Fibroblast of skin of right biceps (primary cell): ENCODE measurements at regions not wholly inside any gene's neighbourhood (a gene's known extent, or its start where the extent isn't known, plus 50 kb on each side); places are given as distances from the start of the nearest gene placed in this dataset.
A peak's percentile ranks its signal among the peaks of the same experiment; 100 is the strongest.
"Not testable (repeated sequence)": the region's sequence is repeated elsewhere in the genome, so short reads cannot be mapped to it uniquely, and the experiment has no call there.

Experiments used
- DNase-seq: peaks from one replicate; pipeline ENCODE4 v3.0.0-alpha.2; 2013

DNA sequence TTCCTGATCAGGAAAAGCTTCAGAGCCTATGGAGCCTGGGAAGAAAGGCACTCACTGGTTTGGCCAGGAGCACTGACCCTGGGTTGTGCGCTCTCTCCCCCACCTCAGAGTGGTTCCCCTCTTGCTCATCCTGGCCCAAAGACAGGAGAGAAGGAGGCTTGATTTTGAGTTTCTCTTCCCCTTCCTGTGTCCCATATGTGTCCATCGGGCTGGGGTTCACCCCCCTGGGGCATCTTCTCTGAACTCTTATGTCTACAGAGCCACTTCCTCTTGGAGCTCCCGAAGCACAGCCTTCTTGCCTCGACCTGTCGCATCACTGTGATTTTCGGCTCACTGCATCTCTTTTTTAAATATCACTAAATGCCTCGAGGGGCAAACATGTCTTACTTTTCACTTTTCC, 692.3 kb downstream of the RNF144A start:
- no peak for DNase-seq

DNA sequence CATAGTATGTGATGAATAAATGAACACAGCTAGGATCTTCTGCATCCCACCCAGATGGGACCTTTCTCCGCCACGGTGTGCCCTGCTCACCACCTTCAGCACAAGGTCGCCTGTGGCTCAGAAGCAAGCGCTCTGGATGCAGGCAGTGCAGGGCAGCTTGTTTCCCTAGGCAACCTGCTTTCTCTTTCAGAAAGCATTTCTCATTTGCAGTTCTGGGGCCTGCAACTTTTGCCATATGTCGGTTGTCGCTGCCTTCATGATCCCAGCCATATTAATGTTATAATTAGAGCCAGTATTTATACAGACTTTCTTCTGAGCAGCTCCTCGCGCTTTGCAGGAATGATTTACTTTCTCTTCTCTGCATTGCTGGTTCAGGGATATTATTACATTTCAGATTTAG, 692.8 kb downstream of the RNF144A start:
- no peak for DNase-seq

DNA sequence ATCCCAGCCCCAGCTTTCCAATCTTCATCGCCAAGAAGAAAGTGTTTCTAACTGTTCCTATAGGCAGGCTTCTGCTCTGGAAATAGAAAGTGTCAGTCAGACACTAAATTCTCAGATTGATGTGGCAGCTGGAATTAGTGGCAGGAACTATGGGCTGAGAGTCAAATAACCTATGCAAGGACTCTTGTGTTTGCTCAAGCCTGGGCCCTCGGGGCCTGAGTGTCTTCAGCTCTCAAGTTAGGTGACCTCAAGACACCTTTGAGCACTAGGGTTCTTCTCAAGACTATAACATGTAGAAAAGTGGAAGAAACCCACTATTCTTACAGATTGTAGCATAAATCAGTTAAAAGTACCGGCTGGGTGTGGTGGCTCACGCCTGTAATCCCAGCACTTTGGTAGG, 694.5 kb downstream of the RNF144A start:
- DNase-seq = no peak

DNA sequence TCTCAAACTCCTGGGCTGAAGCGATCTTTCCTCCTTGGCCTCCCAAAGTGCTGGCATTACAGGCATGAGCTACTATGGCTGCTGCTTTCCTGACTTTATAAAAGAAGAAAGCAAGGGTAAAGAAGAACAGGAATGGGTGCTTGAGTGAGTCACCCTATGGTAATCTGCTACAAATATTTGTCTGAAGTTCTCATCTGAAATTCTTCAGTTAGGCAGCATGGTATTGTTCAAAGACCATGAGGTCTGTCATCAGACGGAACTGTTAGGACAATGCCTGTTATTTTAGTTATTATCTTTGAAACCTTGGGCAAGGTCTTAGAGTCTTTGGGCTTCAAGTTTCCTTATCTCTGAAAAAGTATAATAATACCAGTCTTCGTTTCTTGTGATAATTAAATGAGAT, 695.8 kb downstream of the RNF144A start:
- DNase-seq = peak; percentile 77

DNA sequence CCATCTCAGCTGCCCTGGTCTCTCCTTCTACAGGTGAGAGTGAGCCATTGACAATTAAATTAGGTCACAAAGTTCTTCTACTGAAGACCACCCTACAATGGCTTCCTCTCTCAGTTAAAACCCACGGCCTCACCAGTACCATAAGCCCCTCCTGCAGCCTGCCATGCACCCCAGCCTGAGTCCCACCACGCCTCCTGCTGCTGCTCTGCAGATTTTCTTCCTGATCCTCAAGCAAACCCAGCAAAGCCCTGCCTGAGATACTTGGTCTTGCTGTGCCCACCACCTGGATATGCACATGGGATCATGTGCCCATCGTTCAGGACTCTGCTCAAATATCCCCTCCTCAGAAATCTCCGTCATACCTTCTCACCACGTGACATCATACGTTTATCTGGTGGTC, 696.6 kb downstream of the RNF144A start:
- no peak for DNase-seq

DNA sequence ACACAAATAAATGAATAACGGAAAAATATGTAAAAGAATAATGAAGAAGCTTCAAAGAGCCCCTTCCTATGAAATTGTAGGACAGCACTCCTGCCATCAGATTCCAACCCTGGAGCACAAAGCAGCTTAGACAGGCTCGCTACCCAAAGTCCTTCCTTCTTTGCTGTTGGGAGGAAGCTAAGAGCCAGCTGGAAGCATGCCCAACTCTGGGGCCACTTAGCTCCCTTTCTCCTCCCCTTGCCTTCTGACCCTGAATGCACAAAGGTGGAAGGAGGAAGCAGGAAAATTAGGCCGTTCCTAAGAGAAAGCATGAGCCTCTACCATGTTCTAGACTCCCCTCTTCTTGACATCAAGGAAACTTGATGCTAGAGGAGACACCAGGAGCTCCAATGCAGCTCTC, 700.8 kb downstream of the RNF144A start:
- no peak for DNase-seq

DNA sequence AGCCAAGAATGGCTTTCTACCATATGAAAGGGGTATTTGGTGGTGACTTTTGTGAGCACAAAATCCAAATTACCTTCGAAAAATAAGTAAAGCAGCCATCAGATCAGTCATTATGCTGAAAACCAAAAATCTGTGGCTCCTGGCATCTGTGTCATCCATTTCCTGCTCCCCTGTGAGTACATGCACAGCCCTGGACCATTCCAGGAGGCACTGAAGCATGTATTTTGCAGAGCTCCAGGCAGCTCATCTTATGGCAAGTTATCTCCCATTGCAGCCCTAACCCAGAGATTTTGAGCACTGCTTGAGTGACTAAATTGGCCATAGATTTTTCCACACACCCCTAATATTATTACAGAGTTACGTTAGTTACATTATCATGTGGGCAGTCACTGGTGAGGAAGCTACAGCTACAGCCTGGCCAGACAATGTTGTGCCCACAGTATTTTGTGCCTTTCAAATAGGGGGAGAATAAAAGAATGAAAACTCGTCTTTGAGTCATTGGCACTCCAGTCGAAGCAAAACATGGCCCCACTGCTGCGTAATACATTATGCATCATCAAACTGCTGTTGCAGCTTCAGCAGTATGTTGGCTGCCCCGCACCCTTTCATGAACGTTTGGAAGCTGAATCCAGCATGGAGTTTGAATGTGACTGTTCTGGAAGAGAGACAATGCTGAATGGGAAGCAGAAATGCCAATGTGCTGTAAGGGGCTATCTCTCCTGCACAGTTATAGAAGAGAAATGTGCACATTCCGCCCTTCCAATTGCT, 702.2 kb downstream of the RNF144A start:
- DNase-seq = peak; percentile 24

DNA sequence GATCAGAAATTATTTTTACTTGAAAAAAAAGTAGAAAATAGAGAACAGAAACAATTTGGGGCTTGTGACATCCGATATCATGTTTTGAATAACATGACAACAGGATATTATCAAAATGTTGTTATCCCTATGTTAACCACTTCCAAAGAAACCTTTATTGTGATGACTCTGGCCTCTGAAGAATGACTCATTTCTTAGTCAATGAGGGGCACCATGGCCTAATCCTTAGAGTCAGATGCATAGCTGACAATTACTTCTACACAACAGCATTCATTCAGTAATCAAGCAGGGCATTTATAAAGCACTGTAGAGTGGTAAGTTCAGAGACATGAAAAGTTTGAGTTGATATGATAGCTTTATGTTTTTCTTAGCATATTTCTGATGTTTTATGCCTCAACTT, 703.0 kb downstream of the RNF144A start:
- DNase-seq = peak; percentile 45

DNA sequence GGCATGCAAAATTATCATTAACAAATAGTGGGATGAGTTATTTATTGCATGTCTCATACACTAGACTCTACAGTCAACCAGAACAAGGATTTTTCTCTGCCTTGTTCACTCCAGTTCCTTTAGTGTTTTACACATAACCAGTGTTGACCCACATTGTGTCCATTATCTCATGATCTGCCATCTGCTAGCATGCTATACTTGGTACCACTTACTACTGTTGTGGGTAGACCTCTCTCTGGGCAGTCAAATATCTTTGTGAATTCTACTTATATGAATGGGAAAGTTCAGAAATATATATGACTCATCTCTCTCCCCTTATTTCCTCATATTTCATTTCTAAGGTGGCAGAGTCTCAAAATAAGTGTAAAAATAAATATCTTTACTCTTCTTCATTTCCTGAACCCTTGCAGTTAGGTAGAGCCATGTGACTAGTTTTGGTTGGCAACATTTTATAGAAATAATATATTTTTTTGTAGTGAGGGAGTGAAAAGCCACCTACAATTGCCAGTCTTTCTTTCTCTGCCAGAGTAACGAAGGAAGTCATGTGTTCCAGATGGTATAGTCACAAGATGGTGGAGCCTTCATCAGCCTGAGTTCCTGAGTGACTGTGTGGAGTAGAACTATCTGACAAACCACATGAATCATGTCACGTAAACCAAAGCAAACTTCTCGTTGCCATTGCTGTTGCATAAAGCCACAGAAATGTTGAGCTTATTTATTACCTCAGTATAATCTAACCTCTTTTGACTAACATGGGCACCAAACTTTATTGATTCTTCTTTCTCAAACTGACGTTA, 704.0 kb downstream of the RNF144A start:
- DNase-seq = peak; percentile 45

DNA sequence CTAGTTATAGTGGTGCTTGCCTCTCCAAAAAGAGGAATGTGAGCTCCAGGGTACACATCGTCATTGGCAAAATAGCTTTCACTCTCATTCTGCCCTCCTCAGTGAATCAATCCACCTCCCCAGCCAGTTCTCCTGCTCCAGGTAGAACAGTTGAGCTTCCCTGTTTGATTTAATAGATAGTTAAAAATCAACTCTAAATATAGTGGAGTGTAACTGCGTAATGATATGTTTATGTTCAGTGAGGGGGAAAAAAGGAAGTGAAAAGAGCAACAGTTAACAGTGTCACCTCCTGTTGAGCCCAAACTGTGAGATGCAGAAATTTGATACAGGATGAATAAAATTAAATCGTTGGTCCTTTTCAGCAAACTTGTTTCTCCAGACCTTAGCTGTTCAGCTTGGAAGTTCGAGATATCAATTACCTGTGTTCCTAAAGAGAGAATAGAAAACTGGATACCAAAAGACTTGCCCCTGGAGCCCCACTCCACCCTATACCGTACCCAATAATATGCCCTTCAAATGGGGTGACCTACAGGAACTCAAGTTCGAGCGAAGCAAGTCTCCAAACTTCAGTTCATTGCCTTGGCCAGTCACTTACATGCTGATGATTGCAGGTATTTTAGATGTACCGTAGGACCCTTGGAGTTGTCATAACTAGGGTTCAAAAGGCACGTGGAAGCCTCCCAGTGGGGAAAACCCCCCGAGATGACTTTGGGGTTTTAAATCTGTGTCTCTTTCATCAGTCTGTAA, 708.4 kb downstream of the RNF144A start:
- DNase-seq = no peak

DNA sequence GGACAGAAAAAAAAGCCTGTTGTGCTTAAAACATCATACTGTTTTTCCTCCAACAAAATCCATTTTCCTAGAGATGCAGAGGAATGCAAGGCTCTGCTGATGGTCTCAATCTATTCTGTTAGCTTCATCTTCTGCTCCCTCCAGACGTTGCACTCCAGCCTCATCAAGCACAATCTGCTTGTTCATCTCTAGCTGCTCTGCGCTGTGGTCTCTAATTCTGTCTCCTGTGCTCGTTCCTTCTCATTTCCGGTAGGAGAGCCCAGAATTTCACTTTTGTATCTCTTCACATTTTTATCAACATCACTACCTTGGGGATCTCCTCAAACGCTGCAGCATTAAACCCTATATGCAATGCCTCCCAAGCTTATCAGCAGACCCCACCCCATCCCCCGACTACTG, 708.9 kb downstream of the RNF144A start:
- DNase-seq = no peak

DNA sequence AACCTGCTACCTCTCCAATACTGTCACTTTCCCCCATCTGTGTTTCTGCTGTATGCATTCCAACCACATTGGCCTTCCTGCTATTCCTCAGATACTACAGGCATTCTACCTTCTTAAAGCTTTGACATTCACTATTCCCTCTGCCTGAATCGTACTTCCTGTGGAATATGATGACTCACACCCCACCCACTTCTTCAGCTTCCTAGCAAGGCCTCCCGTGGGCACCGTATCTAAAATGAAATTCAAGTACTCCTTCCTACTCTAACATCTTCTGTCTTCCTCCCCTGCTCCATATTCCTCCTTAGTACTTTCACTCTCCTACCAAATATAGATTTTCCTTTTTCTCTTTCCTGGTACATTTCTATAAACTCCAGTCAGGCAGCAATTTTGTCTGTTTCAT, 710.4 kb downstream of the RNF144A start:
- peak; percentile 64 for DNase-seq

DNA sequence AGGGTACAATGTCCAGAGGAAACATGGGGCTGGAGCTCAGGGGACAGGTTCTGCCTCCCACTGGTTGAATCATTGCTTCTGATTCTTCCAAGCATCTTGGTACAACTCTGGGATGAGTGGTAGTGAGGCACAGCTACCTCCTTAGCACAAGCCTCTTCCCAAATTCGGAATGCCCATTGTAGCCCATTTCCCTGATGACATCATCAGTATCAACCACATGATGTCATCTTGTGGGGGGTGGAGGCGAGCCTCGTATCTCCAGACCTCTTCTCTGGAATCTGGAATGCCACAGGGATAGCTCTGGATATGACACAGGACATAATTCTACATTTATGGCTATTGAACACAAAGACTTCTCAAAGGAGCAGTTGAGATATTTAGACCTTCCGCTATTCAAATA, 715.2 kb downstream of the RNF144A start:
- no peak for DNase-seq

DNA sequence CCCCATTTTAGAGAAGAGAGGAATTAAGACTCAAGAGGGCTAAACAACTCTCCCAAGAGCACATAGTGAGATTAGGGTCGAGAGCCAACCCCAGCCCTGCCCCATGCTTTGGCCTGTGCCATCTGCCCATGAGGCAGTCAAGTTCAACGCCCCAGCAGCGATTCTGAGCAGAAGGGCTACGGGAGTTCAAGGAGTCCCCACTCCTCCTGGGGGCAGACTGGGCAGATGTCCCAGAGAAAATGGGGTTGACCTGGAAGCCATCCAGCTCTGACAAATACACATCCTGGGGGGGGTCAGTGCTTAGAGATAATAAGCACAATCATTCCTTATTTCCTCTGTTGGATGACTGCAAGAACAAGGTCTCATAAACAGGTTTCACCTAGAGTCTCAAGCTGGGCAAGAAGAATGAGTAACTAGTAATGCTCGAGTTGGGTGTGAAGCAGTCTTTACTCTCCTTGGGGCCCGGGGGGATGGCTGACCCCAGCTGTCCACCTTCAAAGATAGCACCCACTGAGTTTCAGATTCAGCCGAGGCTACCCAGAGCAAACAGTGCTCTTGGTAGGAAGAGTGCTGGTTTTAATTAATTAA, 716.4 kb downstream of the RNF144A start:
- DNase-seq = peak; percentile 40

DNA sequence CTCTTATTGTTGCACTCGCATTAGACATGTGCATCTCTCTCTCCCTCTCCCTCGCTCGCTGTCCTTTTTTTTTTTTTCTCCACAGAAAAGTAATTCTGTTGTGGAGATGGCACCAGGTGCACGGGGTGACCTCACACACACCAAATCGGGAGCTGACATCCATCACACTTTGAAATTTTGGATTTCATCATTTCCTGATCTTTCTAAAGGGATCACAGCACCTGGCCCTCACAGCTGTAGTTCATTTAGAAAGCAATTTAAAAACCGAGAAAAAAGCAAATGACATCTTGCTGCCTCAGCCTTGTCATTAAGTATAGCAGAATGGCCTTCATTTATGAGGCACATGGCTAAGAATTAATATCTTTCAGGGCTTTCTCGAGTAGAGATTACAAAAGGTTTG, 717.2 kb downstream of the RNF144A start:
- no peak for DNase-seq

DNA sequence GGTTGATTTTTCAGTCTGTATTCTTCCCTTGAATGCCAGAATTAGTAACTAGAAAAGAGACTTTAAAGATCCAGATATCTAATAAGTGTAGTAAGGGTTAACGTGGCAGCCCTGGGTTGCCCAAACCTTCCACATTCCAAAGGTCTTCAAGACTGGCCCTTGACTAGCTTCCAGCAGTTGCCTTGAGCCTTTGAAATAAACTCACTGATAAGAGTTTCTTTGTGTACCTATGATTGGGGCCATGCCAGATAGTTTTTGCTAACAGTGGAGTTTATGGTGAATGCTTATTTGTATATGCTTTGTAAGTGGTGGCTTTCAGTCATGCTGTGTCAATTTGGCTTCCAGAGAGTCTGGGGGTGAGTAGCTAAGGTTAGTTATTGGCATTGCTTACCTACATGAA, 722.3 kb downstream of the RNF144A start:
- DNase-seq = no peak

DNA sequence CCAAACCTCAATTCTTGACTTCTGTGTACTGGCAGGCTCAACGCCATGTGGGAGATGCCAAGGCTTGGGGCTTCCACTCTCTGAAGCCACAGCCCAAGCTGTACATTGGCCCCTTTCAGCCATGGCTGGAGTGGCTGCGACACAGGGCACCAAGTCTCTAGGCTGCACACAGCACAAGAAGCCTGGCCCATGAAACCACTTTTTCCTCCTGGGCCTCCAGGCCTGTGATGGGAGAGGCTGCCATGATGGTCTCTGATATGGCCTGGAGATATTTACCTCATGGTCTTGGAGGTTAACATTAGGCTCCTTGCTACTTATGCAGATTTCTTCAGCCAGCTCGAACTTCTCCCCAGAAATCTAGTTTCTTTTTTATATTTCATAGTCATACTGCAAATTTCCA, 724.1 kb downstream of the RNF144A start:
- DNase-seq = not testable (repeated sequence)

DNA sequence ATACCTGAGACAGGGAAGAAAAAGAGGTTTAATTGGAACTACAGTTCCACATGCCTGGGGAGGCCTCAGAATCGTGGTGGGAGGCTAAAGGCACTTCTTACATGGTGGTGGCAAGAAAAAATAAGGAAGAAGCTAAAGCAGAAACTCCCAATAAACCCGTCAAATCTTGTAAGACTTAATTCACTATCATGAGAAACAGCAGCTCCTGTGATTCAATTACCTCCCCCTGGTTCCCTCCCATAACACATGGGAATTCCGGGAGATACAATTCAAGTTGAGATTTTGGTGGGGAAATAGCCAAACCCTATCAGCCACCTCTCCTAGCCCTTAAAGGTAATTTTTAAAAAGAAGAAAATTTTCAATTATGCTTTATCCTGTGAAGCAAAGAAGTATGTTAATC, 728.8 kb downstream of the RNF144A start:
- no peak for DNase-seq

DNA sequence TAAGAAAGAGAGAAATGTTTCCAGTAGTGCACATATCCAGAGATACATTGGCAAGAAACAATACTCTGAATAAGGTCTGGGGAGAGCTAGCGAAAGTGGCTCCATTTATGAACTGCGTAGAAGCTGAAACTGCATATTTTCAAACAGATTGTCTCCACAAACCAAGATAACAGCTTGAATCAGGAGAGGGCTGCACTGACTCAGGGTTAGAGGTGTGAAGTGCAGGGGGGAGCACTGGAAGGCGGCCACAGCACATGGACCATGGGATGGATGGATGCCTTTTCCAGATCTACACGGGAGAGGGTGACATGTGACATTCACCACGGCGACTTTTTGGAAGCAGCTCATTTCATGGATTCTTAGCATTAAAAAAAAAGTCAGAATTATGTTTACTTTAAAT, 729.4 kb downstream of the RNF144A start:
- DNase-seq = no peak

DNA sequence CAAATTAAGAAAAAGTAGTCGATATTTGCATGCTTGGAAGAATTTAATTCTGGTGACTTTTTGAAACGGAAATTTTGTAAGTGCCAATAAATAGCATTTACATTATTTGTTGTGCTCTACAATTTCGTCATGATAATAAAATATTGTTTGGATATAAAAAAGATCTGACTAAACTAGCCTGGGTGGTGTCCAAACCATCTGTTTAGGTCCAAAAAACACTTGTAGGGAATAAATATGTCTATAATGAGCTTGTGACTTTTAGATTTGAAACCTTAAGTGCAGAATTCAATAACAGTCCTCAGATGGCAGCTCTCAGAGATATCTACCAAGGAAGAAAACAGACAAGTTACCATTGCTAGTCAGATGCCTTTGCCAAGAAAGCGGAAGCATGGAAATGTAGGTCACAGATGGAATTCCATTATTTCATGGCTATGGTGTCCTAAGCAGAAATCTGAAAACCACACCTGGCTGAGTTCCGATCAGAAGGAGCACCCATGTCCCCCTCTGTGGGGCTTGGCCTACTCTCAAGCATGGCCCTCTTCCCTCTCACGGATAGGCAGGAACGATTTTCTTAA, 731.1 kb downstream of the RNF144A start:
- no peak for DNase-seq

DNA sequence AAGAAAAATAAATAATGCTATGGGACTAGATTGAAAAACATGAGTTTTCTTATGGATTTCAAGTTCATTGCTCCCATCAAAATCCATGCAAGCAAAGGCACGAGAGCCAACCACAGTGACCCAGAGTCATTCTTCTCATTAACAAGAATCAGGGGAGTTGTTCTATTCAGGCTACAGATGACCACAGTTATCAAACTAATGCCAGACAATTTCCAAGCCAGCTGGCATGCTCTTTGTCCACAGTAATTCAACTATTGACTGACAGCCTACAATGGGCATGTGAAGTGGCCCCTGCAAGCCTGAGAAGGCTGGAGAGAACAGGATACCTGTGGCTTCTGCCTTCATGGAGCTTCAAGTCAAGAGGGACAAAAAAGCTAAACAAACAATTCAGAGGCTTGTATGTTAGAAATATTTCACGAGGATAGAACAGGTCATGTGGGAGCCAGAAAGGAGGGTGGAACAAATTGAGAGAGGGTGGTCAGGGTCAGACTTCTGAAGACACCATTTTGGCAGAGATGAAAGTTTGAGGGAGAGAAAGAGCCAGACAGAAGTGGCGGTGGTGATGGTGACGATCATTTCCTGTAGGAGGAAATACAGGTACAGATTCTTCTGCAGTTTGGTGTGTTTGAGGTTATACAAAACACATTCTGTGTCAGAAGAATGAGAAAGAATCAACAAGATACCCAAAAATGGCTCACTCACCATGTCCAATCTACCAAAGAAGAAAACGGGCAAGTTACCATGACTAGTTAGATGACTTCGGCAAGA, 732.4 kb downstream of the RNF144A start:
- DNase-seq = no peak

DNA sequence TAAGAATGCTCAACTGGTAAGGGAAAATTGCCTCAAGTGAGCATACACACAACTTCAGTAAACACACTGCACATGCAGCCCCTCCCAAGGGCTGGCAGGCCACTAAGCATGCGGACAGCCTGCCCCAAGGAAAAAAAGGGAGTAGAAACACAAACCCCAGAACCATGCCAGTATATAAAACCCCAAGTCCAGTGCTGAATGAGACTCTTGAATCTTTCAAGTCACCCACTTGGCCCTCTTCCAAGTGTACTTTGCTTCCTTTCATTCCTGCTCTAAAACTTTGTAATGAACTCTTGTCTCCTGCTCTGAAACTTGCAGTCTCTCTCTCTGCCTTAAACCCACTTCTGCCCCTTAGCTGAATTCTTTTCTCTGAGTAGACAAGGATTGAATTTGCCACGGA, 736.4 kb downstream of the RNF144A start:
- no peak for DNase-seq
